Stimulated activated naive CD8-positive, alpha-beta T cell treated with anti-CD3 and anti-CD28 coated beads, Interleukin-15, Interleukin-2, amounts not matched to agents 100 U/mL and 50 U/mL, for 24 hours (primary cell): ENCODE measurements at regions not wholly inside any gene's neighbourhood (a gene's known extent, or its start where the extent isn't known, plus 50 kb on each side); places are given as distances from the start of the nearest gene placed in this dataset.
"Not testable (repeated sequence)": the region's sequence is repeated elsewhere in the genome, so short reads cannot be mapped to it uniquely, and the experiment has no call there.

Experiments
- ATAC-seq: fragments of 150-1000 bp; cut with Tn5 transposase; one replicate; pipeline ENCODE4 v1.10.0; 2021
- DNase-seq: peaks from one replicate; pipeline ENCODE4 v3.0.0; 2021

GRCh38 chr7:4319280-4319679 lies 362.8 kb upstream of the FOXK1 start:
- DNase-seq: no peak
- no peak for ATAC-seq

- ATAC-seq (no peak), DNase-seq (no peak)
These were observed 356.4 kb upstream of the FOXK1 start for GRCh38 chr7:4325732-4326131.

GRCh38 chr7:4331711-4332110 lies 350.4 kb upstream of the FOXK1 start:
- ATAC-seq: no peak
- no peak for DNase-seq

GRCh38 chr7:4338556-4338955 lies 343.5 kb upstream of the FOXK1 start:
- DNase-seq: no peak
- ATAC-seq: no peak

GRCh38 chr7:4343272-4344247 lies 338.5 kb upstream of the FOXK1 start:
- DNase-seq (no peak), ATAC-seq (no peak)

- ATAC-seq (no peak), DNase-seq (no peak)
These were observed 337.1 kb upstream of the FOXK1 start for GRCh38 chr7:4345004-4345403.

- ATAC-seq: no peak
These were observed 330.0 kb upstream of the FOXK1 start for GRCh38 chr7:4352069-4352468.

GRCh38 chr7:4361774-4362173 lies 320.3 kb upstream of the FOXK1 start:
- no peak for ATAC-seq

More at GRCh38 chr7:4352069-4352468, 330.0 kb upstream of the FOXK1 start:
- DNase-seq: no peak

GRCh38 chr7:4383584-4383983 lies 298.5 kb upstream of the FOXK1 start:
- no peak for ATAC-seq
- DNase-seq: no peak

More at GRCh38 chr7:4361774-4362173, 320.3 kb upstream of the FOXK1 start:
- DNase-seq: no peak

GRCh38 chr7:4386190-4386589 lies 295.9 kb upstream of the FOXK1 start:
- ATAC-seq: no peak
- no peak for DNase-seq

GRCh38 chr7:4391103-4391502 lies 291.0 kb upstream of the FOXK1 start:
- DNase-seq, ATAC-seq: not testable (repeated sequence)

- ATAC-seq (no peak), DNase-seq (no peak)
These were observed 287.4 kb upstream of the FOXK1 start for GRCh38 chr7:4394736-4395135.

GRCh38 chr7:4399121-4399520 lies 283.0 kb upstream of the FOXK1 start:
- no peak for ATAC-seq
- DNase-seq: no peak

GRCh38 chr7:4399596-4399995 lies 282.5 kb upstream of the FOXK1 start:
- no peak for DNase-seq
- no peak for ATAC-seq

GRCh38 chr7:4406288-4407058 lies 275.6 kb upstream of the FOXK1 start:
- no peak for DNase-seq
- no peak for ATAC-seq

- no peak for DNase-seq
- ATAC-seq: no peak
These were observed 272.1 kb upstream of the FOXK1 start for GRCh38 chr7:4409946-4410345.

- DNase-seq: no peak
- ATAC-seq: no peak
These were observed 265.6 kb upstream of the FOXK1 start for GRCh38 chr7:4416396-4417056.

GRCh38 chr7:4428526-4428925 lies 253.6 kb upstream of the FOXK1 start:
- no peak for ATAC-seq

GRCh38 chr7:4430227-4430626 lies 251.9 kb upstream of the FOXK1 start:
- DNase-seq (no peak), ATAC-seq (no peak)

More at GRCh38 chr7:4428526-4428925, 253.6 kb upstream of the FOXK1 start:
- no peak for DNase-seq

GRCh38 chr7:4434306-4434705 lies 247.8 kb upstream of the FOXK1 start:
- ATAC-seq (no peak), DNase-seq (no peak)

GRCh38 chr7:4436361-4436895 lies 245.7 kb upstream of the FOXK1 start:
- ATAC-seq: no peak
- no peak for DNase-seq

GRCh38 chr7:4436936-4437335 lies 245.2 kb upstream of the FOXK1 start:
- ATAC-seq (no peak), DNase-seq (no peak)
